ENCODE measurements at regions not wholly inside any gene's neighbourhood (a gene's known extent, or its start where the extent isn't known, plus 50 kb on each side); places are given as distances from the start of the nearest gene placed in this dataset.

- no peaks in the 10 kb centered on the region for H3K36me3 ChIP-seq
- no peaks in the 10 kb centered on the region for H3K27me3 ChIP-seq (ENCODE audit: low read depth)
- TF ChIP-seq CTCF (IDR thresholded peaks at IDR 0.05; ENCODE audit: borderline replicate concordance): no peak
- DNase-seq: no peak
- H3K4me1 ChIP-seq: no peaks in the 10 kb centered on the region
- intact Hi-C loops (cut with micrococcal nuclease): no loop called here
- no peak overlapping the region for H3K4me3 ChIP-seq
- H3K27ac ChIP-seq (replicated peaks): no peak overlapping the region
- H3K9me3 ChIP-seq (replicated peaks): peaks cover 26% of the 10 kb centered on the region
Observed at GRCh38 chr20:41989039-41989679, 371.0 kb upstream of the CHD6 start.

- Histone ChIP-seq H3K27ac (replicated peaks) (no peak overlapping the region), H3K36me3 (no peaks in the 10 kb centered on the region), H3K27me3 (ENCODE audit: low read depth) (no peaks in the 10 kb centered on the region), H3K4me1 (no peaks in the 10 kb centered on the region), H3K9me3 (replicated peaks) (peaks cover 26% of the 10 kb centered on the region), H3K4me3 (no peak overlapping the region)
- DNase-seq: no peak
- TF ChIP-seq CTCF (IDR thresholded peaks at IDR 0.05; ENCODE audit: borderline replicate concordance): no peak
- intact Hi-C loops (cut with micrococcal nuclease): no loop called here
Observed at GRCh38 chr20:41984031-41984430, 365.9 kb upstream of the CHD6 start.

- intact Hi-C loops (cut with micrococcal nuclease): no loop called here
- H3K27me3 ChIP-seq (ENCODE audit: low read depth): no peaks in the 10 kb centered on the region
Observed at GRCh38 chr20:41983159-41983558, 365.0 kb upstream of the CHD6 start.

GRCh38 chr20:41981746-41982145 is 363.6 kb upstream of the CHD6 start:
- H3K4me3 ChIP-seq: no peak overlapping the region
- peaks cover 11% of the 10 kb centered on the region for H3K9me3 ChIP-seq (replicated peaks)
- H3K27me3 ChIP-seq (ENCODE audit: low read depth): no peaks in the 10 kb centered on the region
- TF ChIP-seq CTCF (IDR thresholded peaks at IDR 0.05; ENCODE audit: borderline replicate concordance): no peak
- H3K27ac ChIP-seq (replicated peaks): no peak overlapping the region
- no peaks in the 10 kb centered on the region for H3K4me1 ChIP-seq
- intact Hi-C loops (cut with micrococcal nuclease): no loop called here
- no peak for DNase-seq
- H3K36me3 ChIP-seq: no peaks in the 10 kb centered on the region

More at GRCh38 chr20:41983159-41983558, 365.0 kb upstream of the CHD6 start:
- Histone ChIP-seq H3K4me1 (no peaks in the 10 kb centered on the region), H3K4me3 (no peak overlapping the region), H3K36me3 (no peaks in the 10 kb centered on the region), H3K9me3 (replicated peaks) (peaks cover 21% of the 10 kb centered on the region), H3K27ac (replicated peaks) (no peak overlapping the region)
- no peak for TF ChIP-seq CTCF (IDR thresholded peaks at IDR 0.05; ENCODE audit: borderline replicate concordance)
- no peak for DNase-seq

- Histone ChIP-seq H3K36me3 (no peaks in the 10 kb centered on the region), H3K9me3 (replicated peaks) (no peaks in the 10 kb centered on the region), H3K27me3 (ENCODE audit: low read depth) (no peaks in the 10 kb centered on the region), H3K27ac (replicated peaks) (no peak overlapping the region), H3K4me1 (no peaks in the 10 kb centered on the region), H3K4me3 (no peak overlapping the region)
- DNase-seq: no peak
- intact Hi-C loops (cut with micrococcal nuclease): no loop called here
- TF ChIP-seq CTCF (IDR thresholded peaks at IDR 0.05; ENCODE audit: borderline replicate concordance): no peak
Observed at GRCh38 chr20:41978875-41979274, 360.7 kb upstream of the CHD6 start.
